HEK293 (cell line): ENCODE measurements at regions not wholly inside any gene's neighbourhood (a gene's known extent, or its start where the extent isn't known, plus 50 kb on each side); places are given as distances from the start of the nearest gene placed in this dataset.

ENCODE experiments used
- CTCF ChIP-seq: fragments of 450-650 bp; formaldehyde crosslinking; IDR thresholded peaks from 2 replicates; pipeline ENCODE4 v1.5.1; 2016; ENCODE audit warnings: missing biosample characterization, missing genetic modification characterization
- EGR2 ChIP-seq: fragments of 450-650 bp; formaldehyde crosslinking; IDR thresholded peaks from 2 replicates; pipeline ENCODE4 v1.5.1; 2016; ENCODE audit warnings: low read depth, missing biosample characterization, missing genetic modification characterization
- IKZF3 ChIP-seq: fragments of 450-650 bp; IDR thresholded peaks from 2 replicates; pipeline ENCODE4 v1.5.0; 2018; ENCODE audit warnings: missing biosample characterization, mild to moderate bottlenecking, missing genetic modification characterization, moderate library complexity
- PRDM10 ChIP-seq: fragments of 450-650 bp; formaldehyde crosslinking; IDR thresholded peaks from 2 replicates; pipeline ENCODE4 v1.5.1; 2016; ENCODE audit warnings: missing biosample characterization, missing genetic modification characterization
- RBAK ChIP-seq: fragments of 450-650 bp; formaldehyde crosslinking; IDR thresholded peaks from 2 replicates; pipeline ENCODE4 v1.5.1; 2016; ENCODE audit warnings: missing biosample characterization, missing genetic modification characterization
- REPIN1 ChIP-seq: fragments of 450-650 bp; formaldehyde crosslinking; IDR thresholded peaks from 2 replicates; pipeline ENCODE4 v1.5.1; 2017; ENCODE audit warnings: missing biosample characterization, missing genetic modification characterization, low read depth
- ZBTB17 ChIP-seq: fragments of 450-650 bp; formaldehyde crosslinking; IDR thresholded peaks from 2 replicates; pipeline ENCODE4 v1.5.1; 2016; ENCODE audit warnings: missing biosample characterization, missing genetic modification characterization
- ZNF302 ChIP-seq: fragments of 450-650 bp; formaldehyde crosslinking; IDR thresholded peaks from 2 replicates; pipeline ENCODE4 v1.5.1; 2016; ENCODE audit warnings: missing biosample characterization, missing genetic modification characterization, low read depth
- ZNF549 ChIP-seq: fragments of 450-650 bp; IDR thresholded peaks from 2 replicates; pipeline ENCODE4 v1.5.1; 2018; ENCODE audit warnings: missing biosample characterization, missing genetic modification characterization, mild to moderate bottlenecking, inconsistent platforms, moderate library complexity
- ZNF561 ChIP-seq: fragments of 450-650 bp; IDR thresholded peaks from 2 replicates; pipeline ENCODE4 v1.5.1; 2018; ENCODE audit warnings: missing biosample characterization, missing genetic modification characterization, borderline replicate concordance

GRCh38 chr5:171654881-171655280 lies 130.7 kb upstream of the SMIM23 start:
- TF ChIP-seq ZNF549 (tag by site-specific recombination): no peak
- no peak for TF ChIP-seq CTCF (tag by site-specific recombination)
- TF ChIP-seq ZBTB17: no peak
- no peak for TF ChIP-seq ZNF561
- TF ChIP-seq EGR2 (tag by site-specific recombination): no peak
- TF ChIP-seq REPIN1 (tag by site-specific recombination): no peak
- no peak for TF ChIP-seq ZNF302
- TF ChIP-seq RBAK (tag by site-specific recombination): no peak
- no peak for TF ChIP-seq PRDM10 (tag by site-specific recombination)
- TF ChIP-seq IKZF3 (tag by site-specific recombination): no peak
